PC-3 (cell line): ENCODE measurements at regions not wholly inside any gene's neighbourhood (a gene's known extent, or its start where the extent isn't known, plus 50 kb on each side); places are given as distances from the start of the nearest gene placed in this dataset.

Experiments used
- CTCF ChIP-seq: fragments of 300-600 bp; sonication (generic); conservative IDR thresholded peaks from 2 replicates; pipeline ENCODE4 v1.5.1; 2017; ENCODE audit warnings: antibody characterized with exemption, low read depth, mild to moderate bottlenecking, low read length
- EZH2phosphoT487 ChIP-seq: fragments of 300-600 bp; sonication (generic); IDR thresholded peaks from 2 replicates; pipeline ENCODE4 v1.6.1; 2018; ENCODE audit warnings: mild to moderate bottlenecking, antibody characterized with exemption, low read length, borderline replicate concordance

- TF ChIP-seq EZH2phosphoT487 = no peak
- no peak for TF ChIP-seq CTCF
Observed at GRCh38 chr13:74273581-74273980, 139.4 kb upstream of the KLF12 start.
